ENCODE measurements at regions not wholly inside any gene's neighbourhood (a gene's known extent, or its start where the extent isn't known, plus 50 kb on each side); places are given as distances from the start of the nearest gene placed in this dataset.

GRCh38 chr4:108567831-108568230 is 52.5 kb upstream of the RPL34 start:
- DNase-seq (ENCODE audit: low read depth) = no peak

GRCh38 chr4:108561116-108561515 is 59.3 kb upstream of the RPL34 start:
- no peak for DNase-seq (ENCODE audit: low read depth)

DNA sequence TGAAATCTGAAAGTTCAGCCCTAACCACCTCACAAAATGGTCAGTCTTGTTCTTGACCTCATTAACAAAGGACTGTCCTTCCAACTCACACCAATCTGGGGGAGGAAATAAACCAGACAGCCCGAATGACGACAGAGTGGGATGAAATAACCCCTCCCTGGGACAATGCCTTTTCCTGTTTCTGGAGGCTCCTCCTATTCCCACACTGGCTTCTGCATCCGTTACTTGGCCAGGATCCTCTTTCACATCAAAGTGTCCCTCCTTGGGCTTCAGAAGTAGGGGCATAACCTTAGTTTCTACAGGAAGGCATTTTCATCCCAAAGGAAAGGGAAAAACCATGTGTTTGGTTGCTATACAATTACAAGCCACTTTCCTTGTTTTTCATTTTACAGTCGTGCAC is 59.8 kb upstream of the RPL34 start:
- no peak for DNase-seq (ENCODE audit: low read depth)

DNA sequence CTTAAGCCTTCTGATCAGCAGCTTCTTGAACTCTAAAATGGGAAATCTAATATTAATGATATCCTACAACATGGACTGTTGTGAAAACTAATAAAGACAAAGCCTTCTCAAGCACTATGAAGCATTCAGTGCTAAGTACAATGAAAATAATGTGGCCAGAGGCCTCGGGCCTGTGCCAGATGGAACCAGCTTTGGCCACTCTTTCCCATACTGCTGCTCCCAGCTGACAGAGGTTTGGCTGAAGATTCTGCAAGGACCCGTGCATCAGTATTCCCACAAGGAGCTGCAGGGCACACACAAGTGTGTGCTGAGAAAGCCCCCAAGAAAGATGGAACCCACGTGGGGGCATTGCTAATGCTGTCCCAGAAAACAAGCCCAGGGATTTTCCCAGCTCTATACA is 60.5 kb upstream of the RPL34 start:
- DNase-seq (ENCODE audit: low read depth) = no peak

GRCh38 chr4:108559068-108559793 is 61.1 kb upstream of the RPL34 start:
- no peak for DNase-seq (ENCODE audit: low read depth)

DNA sequence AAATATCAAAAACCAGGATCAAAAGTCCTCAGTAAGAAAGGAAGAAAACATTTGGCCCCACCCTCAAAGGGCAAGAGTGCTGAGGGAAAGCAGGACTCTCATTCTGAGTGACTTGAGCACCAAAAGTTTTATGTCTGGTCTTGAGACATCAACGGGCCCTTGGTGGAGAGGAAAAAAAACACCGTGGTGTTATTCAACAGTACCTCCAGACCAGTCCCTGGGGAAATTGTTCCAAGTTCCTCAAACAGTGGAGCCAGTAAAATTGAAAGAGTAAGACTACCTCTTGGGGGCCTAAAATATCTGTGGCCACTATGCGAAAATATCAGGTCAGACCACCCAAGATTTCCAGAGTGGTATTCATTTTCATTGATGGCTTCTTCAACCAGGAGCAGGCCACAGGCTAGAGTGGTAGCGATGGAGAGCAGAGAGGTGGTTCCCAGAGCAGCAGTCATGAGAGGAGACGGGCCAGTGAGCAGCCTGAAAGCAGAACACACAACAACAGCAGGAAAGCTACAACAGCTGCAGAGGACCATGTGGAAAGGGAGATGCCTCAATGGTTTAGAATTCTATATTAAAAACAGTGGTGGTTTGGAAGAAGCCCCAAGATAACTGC is 63.7 kb upstream of the RPL34 start:
- no peak for DNase-seq (ENCODE audit: low read depth)

GRCh38 chr4:108556166-108556565 is 64.2 kb upstream of the RPL34 start:
- no peak for DNase-seq (ENCODE audit: low read depth)

- DNase-seq (ENCODE audit: low read depth) = no peak
Measured at GRCh38 chr4:108555701-108556100, 64.7 kb upstream of the RPL34 start.

GRCh38 chr4:108547682-108548081 is 72.7 kb upstream of the RPL34 start:
- no peak for DNase-seq (ENCODE audit: low read depth)

GRCh38 chr4:108546728-108547127 is 73.6 kb upstream of the RPL34 start:
- DNase-seq (ENCODE audit: low read depth) = no peak

- no peak for DNase-seq (ENCODE audit: low read depth)
Measured at GRCh38 chr4:108544481-108544880, 75.9 kb upstream of the RPL34 start.

GRCh38 chr4:108543359-108543968 is 76.9 kb upstream of the RPL34 start:
- DNase-seq (ENCODE audit: low read depth) = no peak

DNA sequence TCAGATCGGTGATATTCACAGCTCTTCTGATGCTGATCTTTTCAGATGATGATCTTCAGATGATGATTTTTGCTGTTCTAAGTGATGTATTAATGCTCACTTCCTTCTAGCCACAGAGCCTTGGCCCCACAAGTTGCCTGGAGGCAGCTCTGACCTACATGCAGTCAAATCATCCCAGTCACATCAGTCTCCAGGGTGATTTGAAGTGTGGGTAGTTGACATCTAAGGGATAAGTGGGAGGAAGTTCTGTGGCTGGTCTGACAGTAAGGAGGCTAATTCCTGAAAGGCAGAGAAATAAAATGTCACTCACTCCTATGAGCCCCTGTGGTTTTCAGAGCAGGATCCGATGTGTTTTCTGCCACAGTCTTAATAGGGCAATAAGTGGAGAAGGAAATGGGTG is 79.8 kb upstream of the RPL34 start:
- DNase-seq (ENCODE audit: low read depth) = no peak

DNA sequence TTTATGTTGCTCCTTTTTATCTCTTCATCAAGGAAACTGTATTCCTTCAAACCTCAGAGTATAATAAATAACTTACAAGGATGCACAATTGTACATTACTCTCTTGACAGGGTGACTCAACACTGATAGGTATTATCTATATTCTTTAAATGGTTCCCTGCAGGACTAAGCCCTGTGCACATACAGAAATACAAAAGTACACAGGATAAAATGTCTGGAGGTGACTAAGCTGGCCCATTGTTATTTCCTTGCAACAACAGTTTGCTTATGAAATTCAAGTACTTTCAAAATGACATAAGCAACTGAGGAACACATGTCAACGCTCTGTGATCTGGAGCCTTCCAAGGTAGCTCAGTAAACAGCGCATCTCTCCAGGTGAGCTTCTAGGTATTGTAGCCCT is 83.8 kb upstream of the RPL34 start:
- DNase-seq (ENCODE audit: low read depth) = no peak

GRCh38 chr4:108535757-108536156 is 84.6 kb upstream of the RPL34 start:
- no peak for DNase-seq (ENCODE audit: low read depth)

GRCh38 chr4:108533876-108534275 is 86.5 kb upstream of the RPL34 start:
- DNase-seq (ENCODE audit: low read depth) = no peak

GRCh38 chr4:108533245-108533844 is 87.0 kb upstream of the RPL34 start:
- no peak for DNase-seq (ENCODE audit: low read depth)

GRCh38 chr4:108532738-108533137 is 87.6 kb upstream of the RPL34 start:
- DNase-seq (ENCODE audit: low read depth) = no peak

GRCh38 chr4:108532187-108532586 is 88.2 kb upstream of the RPL34 start:
- DNase-seq (ENCODE audit: low read depth) = no peak

- no peak for DNase-seq (ENCODE audit: low read depth)
Measured at GRCh38 chr4:108531461-108531860, 88.9 kb upstream of the RPL34 start.

GRCh38 chr4:108529984-108530905 is 90.1 kb upstream of the RPL34 start:
- no peak for DNase-seq (ENCODE audit: low read depth)

GRCh38 chr4:108529102-108529501 is 91.3 kb upstream of the RPL34 start:
- no peak for DNase-seq (ENCODE audit: low read depth)

Measured in HS-27A (cell line).